HCT116 (cell line): ENCODE measurements at regions not wholly inside any gene's neighbourhood (a gene's known extent, or its start where the extent isn't known, plus 50 kb on each side); places are given as distances from the start of the nearest gene placed in this dataset.

Experiments used
- ATAC-seq: fragments of 200-7000 bp; cut with Tn5 transposase; 2 replicates; pipeline ENCODE4 v1.9.1; 2020; ENCODE audit warnings: mild to moderate bottlenecking, moderate library complexity
- BruUV-seq: library from RNA; stranded (reverse); fragments of 400-500 nt; replicated peaks from 2 replicates; lab custom pipeline; 2021; lab: Mats Ljungman, UMichigan
- CTCF ChIA-PET: fragments of 300-600 bp; sonication (Branson Sonifier 250); formaldehyde crosslinking; loops from one replicate; lab custom pipeline; 2021; ENCODE audit warnings: antibody characterized with exemption; lab: Charles Lee
- POLR2A ChIA-PET: fragments of 300-600, 350-600 bp; sonication (Branson Sonifier 250); formaldehyde crosslinking; loops from one replicate; lab custom pipeline; 2021; ENCODE audit warnings: antibody characterized with exemption; lab: Charles Lee
- RAD21 ChIA-PET, 2 experiments: fragments of 300-600 bp; sonication (Branson Sonifier 250); formaldehyde crosslinking; loops; one replicate each; lab custom pipeline; 2023; ENCODE audit warnings: low total read pairs in 2 of 2; ENCODE audit not compliant: uncharacterized antibody in 2 of 2, unreplicated experiment in 2 of 2, low non-redundant PET in 1 of 2; lab: Charles Lee
- DNase-seq: peaks from one replicate; pipeline ENCODE4 v3.0.0-alpha.2; 2010; ENCODE audit warnings: low read depth, low spot score
- H2AFZ ChIP-seq: fragments of 200-600 bp; shearing (Covaris generic), sonication (generic); 2 replicates; pipeline ENCODE4 v1.6.1; 2017; ENCODE audit warnings: low read depth, mixed run types, mixed read lengths, antibody characterized with exemption, low read length; ENCODE audit not compliant: poor library complexity, severe bottlenecking
- H3K27ac ChIP-seq: 2 replicates; pipeline ENCODE4 v1.5.1; 2012; ENCODE audit warnings: low read depth, low read length
- H3K27me3 ChIP-seq: fragments of 200-600 bp; sonication (generic); 2 replicates; pipeline ENCODE4 v1.6.1; 2016; ENCODE audit warnings: mixed run types, low read length, mixed read lengths; ENCODE audit not compliant: insufficient read depth
- H3K36me3 ChIP-seq, 2 experiments: fragments of 200-500 bp in 1 of 2; fragments of 200-600 bp in 1 of 2; sonication (Bioruptor generic) in 1 of 2; sonication (generic) in 1 of 2; 2 replicates each; pipeline versions ENCODE4 v1.5.1 to v1.6.1; 2014 to 2016; ENCODE audit warnings: low read length in 2 of 2, inconsistent platforms in 1 of 2, mixed read lengths in 1 of 2, mixed run types in 1 of 2; ENCODE audit not compliant: insufficient read depth in 2 of 2, control insufficient read depth in 1 of 2
- H3K4me1 ChIP-seq, 2 experiments: fragments of 200-600 bp in 1 of 2; sonication (generic) in 1 of 2; 2 replicates each; pipeline versions ENCODE4 v1.5.1 to v1.6.1; 2012 to 2017; ENCODE audit warnings: low read length in 2 of 2, inconsistent platforms in 1 of 2, mild to moderate bottlenecking in 1 of 2, mixed read lengths in 1 of 2, mixed run types in 1 of 2, moderate library complexity in 1 of 2; ENCODE audit not compliant: insufficient read depth in 2 of 2, control insufficient read depth in 1 of 2
- H3K4me2 ChIP-seq: fragments of 200-600 bp; sonication (generic); 2 replicates; pipeline ENCODE4 v1.6.1; 2017; ENCODE audit warnings: mixed run types, low read length, mixed read lengths
- H3K4me3 ChIP-seq, 2 experiments: fragments of 200-600 bp in 1 of 2; sonication (generic) in 1 of 2; replicated peaks in 1 of 2; 2 replicates each; pipeline ENCODE4 v1.5.1; 2011 to 2016; ENCODE audit warnings: low read length in 2 of 2, control low read depth in 1 of 2, low read depth in 1 of 2, mild to moderate bottlenecking in 1 of 2, mixed read lengths in 1 of 2, mixed run types in 1 of 2
- H3K79me2 ChIP-seq: fragments of 200-600 bp; sonication (generic); 2 replicates; pipeline ENCODE4 v1.6.1; 2017; ENCODE audit warnings: mild to moderate bottlenecking, mixed run types, low read length, moderate library complexity, mixed read lengths; ENCODE audit not compliant: insufficient read depth
- H3K9ac ChIP-seq: fragments of 200-600 bp; sonication (generic); 2 replicates; pipeline ENCODE4 v1.6.1; 2016; ENCODE audit warnings: low read length, mixed read lengths
- H3K9me2 ChIP-seq: fragments of 200-600 bp; sonication (generic), shearing (Covaris generic); 2 replicates; pipeline ENCODE4 v1.6.1; 2017; ENCODE audit warnings: mixed run types, mild to moderate bottlenecking, moderate library complexity; ENCODE audit not compliant: insufficient read depth
- H3K9me3 ChIP-seq, 2 experiments: fragments of 200-500 bp in 1 of 2; fragments of 200-600 bp in 1 of 2; sonication (Bioruptor generic) in 1 of 2; sonication (generic) in 1 of 2; 2 replicates each; pipeline ENCODE4 v1.6.1; 2014 to 2017; ENCODE audit warnings: low read length in 2 of 2, mixed read lengths in 2 of 2, inconsistent platforms in 1 of 2, low read depth in 1 of 2, mild to moderate bottlenecking in 1 of 2, mixed run types in 1 of 2, moderate library complexity in 1 of 2; ENCODE audit not compliant: control insufficient read depth in 1 of 2, insufficient read depth in 1 of 2
- H4K20me1 ChIP-seq: fragments of 200-600 bp; sonication (generic), shearing (Covaris generic); 2 replicates; pipeline ENCODE4 v1.6.1; 2017; ENCODE audit warnings: mixed run types, mild to moderate bottlenecking, moderate library complexity; ENCODE audit not compliant: insufficient read depth
- ATF3 ChIP-seq: IDR thresholded peaks from 2 replicates; pipeline ENCODE4 v1.6.1; 2012
- CBX3 ChIP-seq: IDR thresholded peaks from 2 replicates; pipeline ENCODE4 v1.6.1; 2012; ENCODE audit warnings: low read depth
- CEBPB ChIP-seq: IDR thresholded peaks from 2 replicates; pipeline ENCODE4 v1.6.1; 2012; ENCODE audit warnings: low read depth
- ELF1 ChIP-seq: IDR thresholded peaks from 2 replicates; pipeline ENCODE4 v1.6.1; 2012; ENCODE audit warnings: low read depth, borderline replicate concordance
- EZH2 ChIP-seq: fragments of 200-600 bp; sonication (generic); IDR thresholded peaks from 2 replicates; pipeline ENCODE4 v1.6.1; 2017; ENCODE audit warnings: antibody characterized with exemption, mixed run types
- FOSL1 ChIP-seq: IDR thresholded peaks from 2 replicates; pipeline ENCODE4 v1.6.1; 2012; ENCODE audit warnings: low read depth
- POLR2A ChIP-seq: IDR thresholded peaks from 2 replicates; pipeline ENCODE4 v1.7.0; 2011; ENCODE audit warnings: borderline replicate concordance; ENCODE audit not compliant: insufficient read depth, insufficient read length; ENCODE audit errors: extremely low read depth
- POLR2AphosphoS5 ChIP-seq: IDR thresholded peaks from 2 replicates; pipeline ENCODE4 v1.6.1; 2011; ENCODE audit warnings: mild to moderate bottlenecking, low read depth, low read length, moderate library complexity
- RAD21 ChIP-seq: IDR thresholded peaks from 2 replicates; pipeline ENCODE4 v1.6.1; 2012; ENCODE audit warnings: low read depth, mild to moderate bottlenecking
- REST ChIP-seq: IDR thresholded peaks from 2 replicates; pipeline ENCODE4 v1.6.1; 2012; ENCODE audit warnings: low read depth
- SIN3A ChIP-seq: IDR thresholded peaks from 2 replicates; pipeline ENCODE4 v1.6.1; 2012; ENCODE audit warnings: low read depth
- SP1 ChIP-seq: IDR thresholded peaks from 2 replicates; pipeline ENCODE4 v1.6.1; 2012; ENCODE audit warnings: low read depth
- TCF7L2 ChIP-seq: IDR thresholded peaks from 2 replicates; pipeline ENCODE4 v1.7.0; 2011; ENCODE audit warnings: borderline replicate concordance, inconsistent platforms; ENCODE audit not compliant: insufficient read depth, insufficient read length; ENCODE audit errors: extremely low read depth
- ZFX ChIP-seq: fragments of 450-650 bp; IDR thresholded peaks from 2 replicates; pipeline ENCODE4 v1.6.1; 2017
- ZNF274 ChIP-seq: fragments of 200-500 bp; sonication (Bioruptor generic); IDR thresholded peaks from 2 replicates; pipeline ENCODE4 v1.6.1; 2014; ENCODE audit warnings: mild to moderate bottlenecking, low read depth, low read length, inconsistent platforms
- intact Hi-C: fragments of 100-400 bp; cut with micrococcal nuclease; formaldehyde crosslinking; loops from 2 replicates; pipeline ENCODE4 v1.10.0; 2022

- POLR2A ChIA-PET = no interaction called here
- no TSS peak for BruUV-seq
- no peak for ATAC-seq
These were observed 108.0 kb upstream of the TBL1X start for GRCh38 chrX:9356846-9357245.

GRCh38 chrX:9357518-9358114 is 107.2 kb upstream of the TBL1X start:
- no peaks in the 10 kb centered on the region for H3K9me3 ChIP-seq
- H3K9me2 ChIP-seq = no peaks in the 10 kb centered on the region
- H3K27me3 ChIP-seq = no peaks in the 10 kb centered on the region
- CTCF ChIA-PET = no interaction called here
- RAD21 ChIA-PET = no interaction called here
- no peak overlapping the region for H3K4me3 ChIP-seq
- ATAC-seq (no peak), DNase-seq (no peak)
- no peaks in the 10 kb centered on the region for H4K20me1 ChIP-seq
- POLR2A ChIA-PET = no interaction called here
- H3K4me2 ChIP-seq = no peak overlapping the region
- H3K79me2 ChIP-seq = no peaks in the 10 kb centered on the region
- no peak overlapping the region for H3K27ac ChIP-seq
- H3K9ac ChIP-seq = no peak overlapping the region
- BruUV-seq = no TSS peak
- no peaks in the 10 kb centered on the region for H3K4me1 ChIP-seq
- intact Hi-C loops = loop anchor here (10.0 kb wide), 1 partner anchor 347 kb away; no protein-coding TSS in a partner anchor
- H3K36me3 ChIP-seq = no peaks in the 10 kb centered on the region
- no peak overlapping the region for H2AFZ ChIP-seq
- TF ChIP-seq CEBPB = no peak
- TF ChIP-seq EZH2 = no peak
- no peak for TF ChIP-seq RAD21
- TF ChIP-seq ELF1 = no peak
- TF ChIP-seq SP1 = no peak
- TF ChIP-seq POLR2A = no peak
- TF ChIP-seq SIN3A = no peak
- no peak for TF ChIP-seq ZNF274
- TF ChIP-seq FOSL1 = no peak
- no peak for TF ChIP-seq REST
- no peak for TF ChIP-seq ZFX

More at GRCh38 chrX:9356846-9357245, 108.0 kb upstream of the TBL1X start:
- no peak for DNase-seq
- H3K27ac ChIP-seq = no peak overlapping the region
- TF ChIP-seq ZFX = no peak
- TF ChIP-seq SP1 = no peak
- no peak for TF ChIP-seq ATF3
- no peak for TF ChIP-seq POLR2A
- no peak for TF ChIP-seq FOSL1
- no peak for TF ChIP-seq POLR2AphosphoS5
- TF ChIP-seq CEBPB = no peak
- TF ChIP-seq CBX3 = no peak
- TF ChIP-seq TCF7L2 = no peak
- no peak for TF ChIP-seq ZNF274
- H3K4me2 ChIP-seq = no peak overlapping the region
- H3K27me3 ChIP-seq = no peaks in the 10 kb centered on the region
- H3K9ac ChIP-seq = no peak overlapping the region
- H3K4me3 ChIP-seq = no peak overlapping the region
- H4K20me1 ChIP-seq = no peaks in the 10 kb centered on the region
- ChIA-PET RAD21 (no interaction called here), CTCF (no interaction called here)
- H3K9me3 ChIP-seq = no peaks in the 10 kb centered on the region
- H3K36me3 ChIP-seq = no peaks in the 10 kb centered on the region
- peaks cover 0 to 6% of the 10 kb centered on the region in 2 experiments; a peak in 2 of 4 replicates for H3K4me1 ChIP-seq
- no peak overlapping the region for H2AFZ ChIP-seq
- H3K79me2 ChIP-seq = no peaks in the 10 kb centered on the region
- intact Hi-C loops = loop anchor here (10.0 kb wide), 1 partner anchor 348 kb away; no protein-coding TSS in a partner anchor
- no peaks in the 10 kb centered on the region for H3K9me2 ChIP-seq
